ENCODE measurements at regions not wholly inside any gene's neighbourhood (a gene's known extent, or its start where the extent isn't known, plus 50 kb on each side); places are given as distances from the start of the nearest gene placed in this dataset.

DNA sequence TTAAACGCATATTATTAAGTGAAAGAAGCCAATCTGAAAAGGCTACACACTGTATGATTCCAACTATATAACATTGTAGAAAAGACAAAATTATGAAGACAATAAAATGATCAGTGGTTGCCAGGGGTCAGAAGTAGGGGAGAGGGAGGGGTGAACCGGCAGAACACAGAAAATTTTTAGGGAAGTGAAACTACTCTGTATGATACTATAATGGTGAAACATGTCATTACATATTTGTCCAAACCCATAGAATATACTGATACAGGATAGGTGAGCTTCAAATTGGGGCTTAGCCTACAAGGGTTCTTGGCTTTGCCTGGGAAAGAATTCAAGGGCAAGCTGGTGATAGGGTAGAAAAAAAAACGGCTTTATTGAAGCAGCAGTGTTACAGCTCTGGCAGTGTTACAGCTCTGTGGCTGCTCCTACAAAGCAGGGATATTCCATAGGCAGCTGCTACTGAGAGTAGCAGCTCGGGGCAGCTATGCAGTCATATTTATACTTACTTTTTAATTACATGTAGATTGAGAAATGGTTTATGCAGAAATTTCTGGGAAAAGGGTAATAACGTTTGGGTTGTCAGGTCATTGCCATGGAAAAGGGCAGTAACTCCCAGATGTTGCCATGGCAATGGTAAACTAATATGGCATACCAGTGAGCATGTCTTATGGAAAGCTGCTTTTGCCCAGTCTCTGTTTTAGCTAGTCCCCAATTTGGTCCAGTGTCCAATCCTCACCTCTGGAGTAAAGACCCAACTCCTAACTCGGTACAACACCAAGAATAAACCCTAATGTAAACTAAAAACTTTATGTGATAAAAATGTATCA is 125.1 kb upstream of the SLC25A36 start:
- DNase-seq: no peak

DNA sequence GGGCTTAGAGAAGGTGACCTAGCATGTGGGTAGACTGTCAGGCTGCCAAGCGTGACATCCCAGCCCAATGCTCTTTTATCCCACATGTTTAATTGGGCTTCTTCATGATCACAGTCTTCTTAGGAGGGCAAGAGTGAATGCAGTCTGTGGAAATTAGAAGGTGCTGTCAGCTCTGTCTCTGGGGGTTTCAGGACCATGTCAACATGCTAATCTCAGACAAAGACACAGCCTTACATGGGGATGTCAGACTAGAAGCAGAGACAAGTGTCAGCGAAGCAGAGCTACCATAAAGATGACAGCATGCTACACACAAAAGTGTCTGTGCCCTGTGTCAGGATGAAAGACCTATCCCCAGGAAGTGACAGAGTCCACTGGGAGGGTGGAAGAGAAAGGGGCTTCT is 120.1 kb upstream of the SLC25A36 start:
- no peak for DNase-seq

DNA sequence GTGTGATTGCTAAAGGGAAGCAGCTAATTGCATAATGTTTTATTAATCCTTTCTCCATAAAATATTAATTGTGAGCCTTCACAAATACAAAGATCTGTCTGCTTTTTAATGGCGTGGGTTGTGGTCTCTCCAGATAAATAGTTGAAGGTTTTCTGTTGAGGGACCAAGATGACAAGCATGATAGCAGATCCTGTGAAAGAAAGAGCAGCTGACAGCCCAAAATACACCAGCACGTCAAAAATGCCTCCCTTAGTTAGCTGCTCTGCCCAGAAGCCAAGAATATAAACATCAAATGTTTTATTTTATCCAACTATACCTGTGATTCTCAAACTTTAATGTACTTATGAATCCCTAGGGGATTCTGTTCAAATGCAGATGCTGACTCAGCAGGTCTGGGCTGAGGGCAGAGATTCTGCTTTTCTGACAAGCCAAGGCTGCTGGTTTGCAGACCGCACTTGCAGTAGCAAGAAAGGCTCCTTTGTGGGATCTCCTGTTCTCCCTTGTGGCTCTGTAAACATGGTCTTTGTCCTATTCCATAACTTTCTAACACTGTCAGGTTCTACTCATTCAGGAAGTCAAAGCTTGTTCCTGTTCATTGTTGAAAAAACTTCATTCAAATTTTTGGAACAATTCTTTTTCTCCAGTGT is 119.1 kb upstream of the SLC25A36 start:
- no peak for DNase-seq

DNA sequence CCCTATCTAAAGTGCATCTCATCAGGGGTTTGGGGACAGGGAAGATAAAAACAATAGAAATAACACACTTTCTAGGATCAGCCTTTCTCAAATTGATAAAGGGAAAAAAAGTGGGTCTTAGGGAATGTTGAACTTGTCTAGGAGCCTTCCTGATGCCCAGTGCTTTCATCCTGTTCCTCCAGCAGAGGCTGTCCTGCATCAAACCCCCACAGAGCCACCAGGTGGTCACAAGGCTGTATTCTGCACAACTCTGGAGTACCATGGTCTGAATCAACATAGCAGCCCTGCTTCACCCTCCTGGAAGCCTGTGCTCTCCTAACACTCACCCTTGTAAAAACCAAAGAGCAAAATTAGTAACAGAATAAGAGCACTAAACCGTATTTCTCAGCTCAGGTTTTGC is 118.5 kb upstream of the SLC25A36 start:
- no peak for DNase-seq

- DNase-seq: no peak
These were observed 113.7 kb upstream of the SLC25A36 start for GRCh38 chr3:140827894-140828293.

- DNase-seq: no peak
These were observed 113.1 kb upstream of the SLC25A36 start for GRCh38 chr3:140828585-140828984.

GRCh38 chr3:140829796-140830195 is 111.8 kb upstream of the SLC25A36 start:
- DNase-seq: no peak

DNA sequence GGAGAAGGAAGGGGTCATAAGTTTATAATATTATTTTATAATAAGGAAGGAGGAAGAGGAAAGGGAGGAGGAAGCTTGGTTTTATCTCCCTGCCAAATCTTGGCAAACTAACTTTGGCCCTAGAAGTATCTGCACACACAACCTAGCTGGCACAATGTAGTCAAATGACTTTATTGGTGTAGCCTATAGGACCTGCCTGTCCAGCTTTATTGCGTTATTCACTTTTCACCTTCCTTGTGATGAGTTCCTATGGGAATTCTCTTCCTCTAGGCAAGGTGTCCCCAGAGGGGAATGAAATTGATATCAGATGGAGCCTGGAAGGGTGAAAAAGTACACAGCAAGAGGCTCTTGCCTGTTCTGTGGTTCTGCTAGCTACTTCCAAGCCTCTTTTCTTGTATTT is 111.2 kb upstream of the SLC25A36 start:
- DNase-seq: no peak

DNA sequence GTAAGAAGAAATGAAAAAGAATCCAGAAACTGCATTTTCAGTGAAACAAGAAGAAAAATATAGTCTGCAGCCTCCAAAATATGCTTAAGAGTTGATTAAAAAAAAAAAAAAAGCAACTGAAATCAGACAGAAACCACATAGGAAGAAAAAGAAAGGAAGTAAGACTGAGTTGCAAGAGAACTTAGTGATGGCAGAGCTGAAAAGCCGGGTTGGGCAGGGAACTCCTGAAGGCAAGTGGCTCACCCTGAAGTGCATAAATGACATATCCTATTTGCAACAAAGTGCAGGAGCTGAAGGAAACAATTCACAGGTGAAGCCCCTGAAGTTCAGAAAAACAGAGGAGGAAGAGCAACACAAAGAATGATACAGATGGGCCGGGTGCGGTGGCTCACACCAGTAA is 108.8 kb upstream of the SLC25A36 start:
- DNase-seq: no peak

DNA sequence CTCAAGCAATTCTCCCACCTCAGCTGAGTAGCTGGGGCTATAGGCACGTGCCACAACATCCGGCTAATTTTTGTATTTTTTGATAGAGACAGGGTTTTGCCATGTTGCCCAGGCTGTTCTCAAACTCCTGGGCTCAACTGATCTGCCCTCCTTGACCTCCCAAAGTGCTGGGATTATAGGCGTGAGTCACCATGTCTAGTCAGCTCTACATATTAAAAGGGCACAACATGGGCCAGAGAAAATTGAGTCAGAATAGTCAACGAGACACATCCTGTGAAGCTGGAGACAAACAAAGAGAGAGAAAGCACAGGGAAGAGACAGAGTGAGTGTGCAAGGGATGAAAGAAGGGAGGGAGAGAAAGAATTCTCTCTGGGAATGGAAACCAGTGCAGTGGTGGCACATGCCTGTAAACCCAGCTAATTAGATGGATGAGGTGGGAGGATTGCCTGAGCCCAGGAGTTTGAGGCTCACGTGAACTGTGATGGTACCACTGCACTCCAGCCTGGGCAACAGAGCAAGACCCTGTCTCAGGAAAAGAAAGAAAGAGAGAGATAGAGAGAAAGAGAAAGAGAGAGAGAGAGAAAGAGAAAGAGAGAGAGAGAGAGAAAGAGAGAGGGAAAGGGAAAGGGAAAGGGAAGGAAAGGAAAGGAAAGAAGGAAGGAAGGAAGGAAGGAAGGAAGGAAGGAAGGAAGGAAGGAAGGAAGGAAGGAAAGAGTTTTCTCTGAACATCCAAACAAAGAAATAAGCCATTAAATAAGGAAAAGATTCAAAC is 107.2 kb upstream of the SLC25A36 start:
- DNase-seq: peak; percentile 1

DNA sequence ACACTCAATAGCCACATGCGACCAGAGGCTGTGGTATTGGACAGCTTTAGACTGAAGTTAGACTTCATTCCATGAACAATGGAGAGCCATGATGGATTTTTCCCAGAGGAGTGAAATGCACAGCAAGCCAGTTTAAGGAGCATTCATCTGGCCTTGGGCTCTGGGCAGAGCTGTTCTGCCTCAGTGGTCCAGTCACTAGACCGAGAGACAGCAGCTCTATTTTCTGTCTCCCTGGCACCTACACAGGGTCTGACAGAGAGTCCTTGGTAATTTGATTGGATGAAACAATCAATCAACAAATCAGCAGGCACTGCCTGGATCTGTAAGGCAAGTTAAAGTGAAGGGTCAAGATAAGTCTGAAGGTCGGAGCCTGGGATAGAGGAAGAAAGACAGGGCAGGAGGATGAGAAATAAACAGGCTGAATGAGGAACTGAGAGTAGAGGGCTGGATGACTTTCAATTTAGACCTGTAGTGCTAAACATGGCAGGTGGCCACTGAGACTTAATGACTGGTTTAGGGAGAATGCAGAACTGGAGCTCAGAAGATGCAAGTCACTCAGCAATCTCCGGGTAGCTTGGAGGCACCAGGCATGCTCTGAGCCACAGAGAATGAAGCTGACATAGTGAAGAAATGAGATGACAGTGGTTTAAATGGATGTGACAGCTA is 98.5 kb upstream of the SLC25A36 start:
- no peak for DNase-seq

- no peak for DNase-seq
These were observed 98.0 kb upstream of the SLC25A36 start for GRCh38 chr3:140843656-140844055.

GRCh38 chr3:140844072-140844471 is 97.6 kb upstream of the SLC25A36 start:
- DNase-seq: no peak

DNA sequence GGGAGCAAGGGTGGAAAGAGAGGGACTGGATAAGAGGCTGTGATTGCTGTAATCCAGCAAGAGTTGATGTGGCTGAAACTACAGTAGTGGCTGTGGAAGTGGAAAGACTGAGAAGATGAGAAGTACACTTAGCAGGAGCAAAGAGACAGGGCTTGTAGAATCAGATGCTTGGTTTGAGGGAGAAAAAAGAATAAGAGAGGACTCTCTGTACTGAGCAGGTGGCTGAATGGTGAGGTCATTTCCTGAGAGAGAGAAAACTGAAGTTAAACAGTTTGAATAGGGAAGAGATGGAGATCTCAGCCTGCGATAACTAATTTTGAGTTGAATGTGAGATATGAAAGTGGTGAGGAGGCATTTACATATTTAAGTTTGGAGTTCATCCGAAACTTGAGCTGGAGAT is 95.8 kb upstream of the SLC25A36 start:
- DNase-seq: no peak

GRCh38 chr3:140848666-140849065 is 93.0 kb upstream of the SLC25A36 start:
- DNase-seq: no peak

- peak; percentile 18 for DNase-seq
These were observed 91.3 kb upstream of the SLC25A36 start for GRCh38 chr3:140850210-140850955.

DNA sequence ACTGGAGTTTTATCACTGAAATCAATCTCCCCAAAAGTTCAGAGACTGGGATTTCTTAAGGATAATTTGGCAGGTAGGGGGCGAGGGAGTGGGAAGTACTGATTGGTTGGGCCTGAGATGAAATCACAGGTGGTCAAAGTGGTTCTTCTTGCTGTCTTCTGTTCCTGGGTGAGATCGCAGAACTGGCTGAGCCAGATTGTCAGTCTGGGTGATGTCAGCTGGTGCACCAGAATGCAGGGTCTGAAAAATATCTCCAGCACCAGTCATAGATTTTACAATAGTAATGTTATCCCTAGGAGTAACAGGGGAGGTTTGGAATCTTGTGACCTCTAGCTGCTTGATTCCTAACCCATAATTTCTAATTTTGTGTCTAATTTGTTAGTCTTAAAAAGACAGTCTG is 86.7 kb upstream of the SLC25A36 start:
- DNase-seq: no peak

DNA sequence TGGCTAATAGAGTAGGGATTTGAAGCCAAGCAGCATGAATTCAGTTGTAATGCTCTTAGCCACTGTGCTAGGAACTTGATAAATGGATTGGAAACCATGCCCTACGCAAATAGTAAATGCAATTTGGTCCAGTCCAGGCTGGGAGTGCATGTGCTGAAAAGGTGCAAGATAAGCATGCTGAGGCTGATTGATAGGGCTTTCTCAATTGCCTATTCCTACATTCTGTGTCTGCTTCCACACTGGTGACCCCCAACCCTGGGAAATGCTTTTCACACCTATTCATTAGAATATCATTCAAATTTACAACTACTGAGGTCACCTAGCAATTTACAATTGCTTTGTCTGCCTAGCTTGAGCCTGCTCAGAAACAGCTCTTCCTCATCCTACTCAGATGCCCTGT is 84.7 kb upstream of the SLC25A36 start:
- no peak for DNase-seq

GRCh38 chr3:140857993-140858392 is 83.6 kb upstream of the SLC25A36 start:
- DNase-seq: no peak

DNA sequence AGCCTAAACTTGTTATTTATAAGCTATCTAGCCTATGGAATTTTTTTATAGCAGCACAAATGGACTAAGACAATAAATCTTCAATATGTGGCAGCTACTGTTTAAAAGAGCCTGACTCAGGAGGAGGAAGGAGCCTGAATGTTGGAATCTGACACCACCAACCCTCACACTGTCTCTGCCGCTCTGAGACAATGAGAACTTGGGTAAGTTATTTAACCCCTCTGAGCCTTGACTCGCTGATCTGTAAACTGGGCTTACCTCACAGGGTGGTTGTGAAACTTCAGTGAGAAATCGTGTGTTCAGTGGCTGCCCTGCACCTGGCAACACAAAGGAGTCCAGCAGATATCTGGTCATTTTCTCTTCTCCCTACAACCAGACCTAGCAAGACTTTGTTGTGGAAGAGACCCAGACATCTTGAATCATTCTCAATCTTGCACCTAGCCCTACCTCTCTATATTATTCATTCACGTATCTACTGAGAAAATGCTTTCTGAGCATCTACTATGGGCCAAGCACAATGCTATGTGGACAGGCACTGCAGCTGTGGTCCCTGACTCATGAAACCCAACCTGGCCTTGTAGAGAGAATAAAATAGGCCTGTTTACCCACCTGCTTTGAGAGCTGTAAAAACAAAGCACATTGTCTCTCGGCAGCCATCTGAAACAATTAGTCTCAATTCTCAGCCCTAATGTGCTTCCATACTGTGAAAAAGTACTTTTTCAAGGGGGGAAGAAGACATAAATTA is 81.9 kb upstream of the SLC25A36 start:
- DNase-seq: peak; percentile 11

DNA sequence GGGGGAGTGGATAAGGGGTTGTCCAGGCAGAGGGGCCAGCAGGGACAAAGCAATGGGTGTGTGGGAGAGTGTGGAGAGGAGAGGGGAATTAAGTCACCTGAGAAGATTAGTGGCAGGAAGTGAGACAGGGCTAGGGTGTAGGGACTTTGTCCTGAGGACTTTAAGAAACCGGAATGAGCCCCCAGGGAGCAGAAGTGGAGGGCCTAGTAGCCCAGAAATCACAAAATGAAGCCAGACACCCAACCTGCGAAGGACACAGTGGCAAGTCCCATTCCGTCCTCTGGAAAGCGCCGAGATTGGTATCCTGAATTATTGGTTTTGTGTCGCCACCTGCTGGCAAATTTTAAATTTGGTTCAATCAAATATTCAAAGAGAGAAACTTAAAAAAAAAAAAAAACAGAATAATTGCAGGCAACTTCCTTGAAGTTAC is 78.0 kb upstream of the SLC25A36 start:
- peak; percentile 53 for DNase-seq

GRCh38 chr3:140870351-140870750 is 71.3 kb upstream of the SLC25A36 start:
- DNase-seq: no peak

Data from fibroblast of upper back skin (primary cell).